Sigmoid colon (tissue), 4 donors: ENCODE measurements at regions not wholly inside any gene's neighbourhood (a gene's known extent, or its start where the extent isn't known, plus 50 kb on each side); places are given as distances from the start of the nearest gene placed in this dataset.

Source experiments
- CTCF ChIP-seq, 4 experiments: fragments of 450-650 bp in 3 of 4; fragments of 200-600 bp in 1 of 4; IDR thresholded peaks; one replicate each; pipeline ENCODE4 v1.5.1; 2016 to 2019; ENCODE audit warnings: antibody characterized with exemption in 4 of 4, mild to moderate bottlenecking in 3 of 4, moderate library complexity in 2 of 4
- POLR2A ChIP-seq, 2 donors: fragments of 450-650 bp; IDR thresholded peaks; one replicate each; pipeline ENCODE4 v1.6.1; 2016; ENCODE audit warnings: antibody characterized with exemption in 2 of 2, mild to moderate bottlenecking in 2 of 2, moderate library complexity in 2 of 2
- POLR2AphosphoS5 ChIP-seq, 4 donors: sonication (generic); formaldehyde crosslinking; IDR thresholded peaks; one replicate each; pipeline ENCODE4 v1.6.1; 2017; ENCODE audit warnings: antibody characterized with exemption in 4 of 4

DNA sequence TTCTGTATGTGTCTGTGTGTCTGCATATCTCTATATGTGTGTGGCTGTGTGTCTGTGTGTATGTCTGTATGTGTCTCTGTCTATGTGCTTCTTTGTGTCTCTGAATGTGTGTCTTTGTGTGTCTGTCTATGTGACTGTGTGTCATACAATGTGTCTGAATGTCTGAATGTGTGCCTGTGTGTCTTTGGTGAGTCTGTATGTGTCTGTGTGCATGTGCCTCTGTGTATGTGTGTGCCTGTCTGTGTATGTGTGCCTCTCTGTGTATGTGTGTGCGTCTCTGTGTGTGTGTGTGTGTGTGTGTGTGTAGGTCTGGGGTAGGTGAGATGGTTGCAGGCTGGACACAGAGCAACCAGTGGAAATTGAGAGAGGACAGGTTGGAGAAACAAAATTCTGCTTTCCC, 435.3 kb downstream of the ARHGEF28 start:
- TF ChIP-seq CTCF (IDR thresholded peaks at IDR 0.05) (no peak), POLR2A (IDR thresholded peaks at IDR 0.05) (no peak), POLR2AphosphoS5 (IDR thresholded peaks at IDR 0.05) (no peak)
